GM23248 (cell line): ENCODE measurements at regions not wholly inside any gene's neighbourhood (a gene's known extent, or its start where the extent isn't known, plus 50 kb on each side); places are given as distances from the start of the nearest gene placed in this dataset.

Experiments
- EZH2 ChIP-seq: fragments of 200-600 bp; sonication (generic); IDR thresholded peaks from 2 replicates; pipeline ENCODE4 v1.6.1; 2018; ENCODE audit warnings: antibody characterized with exemption, mild to moderate bottlenecking; ENCODE audit not compliant: insufficient read depth, poor library complexity, severe bottlenecking
- EZH2phosphoT487 ChIP-seq: fragments of 200-600 bp; sonication (generic); IDR thresholded peaks from 2 replicates; pipeline ENCODE4 v1.6.1; 2018; ENCODE audit warnings: antibody characterized with exemption, moderate library complexity, mild to moderate bottlenecking, low read depth; ENCODE audit not compliant: insufficient read depth

DNA sequence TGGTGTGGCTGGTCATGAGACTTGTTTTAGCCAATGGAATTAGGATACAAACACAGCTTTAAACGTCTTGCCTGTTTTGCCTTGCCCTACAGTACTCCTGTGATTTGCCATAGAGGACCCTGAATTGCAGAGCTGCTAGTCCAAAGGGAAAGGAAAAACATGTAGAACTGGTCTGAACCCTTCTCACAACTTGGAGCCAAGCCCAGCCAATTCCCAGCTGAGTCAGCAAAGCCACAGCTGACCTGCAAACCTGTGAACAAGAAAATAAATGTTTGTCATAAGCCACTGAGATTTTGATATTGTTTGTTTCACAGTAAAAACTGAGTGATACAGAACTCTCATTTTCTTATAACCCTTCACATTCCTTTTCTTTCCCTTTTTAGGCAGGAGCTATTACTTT, 360.5 kb upstream of the API5 start:
- no peak for TF ChIP-seq EZH2phosphoT487
- TF ChIP-seq EZH2: no peak
